ENCODE measurements at regions not wholly inside any gene's neighbourhood (a gene's known extent, or its start where the extent isn't known, plus 50 kb on each side); places are given as distances from the start of the nearest gene placed in this dataset.

GRCh38 chr1:104182251-104182650 is 432.6 kb downstream of the AMY1C start:
- TF ChIP-seq, protein P1, sequence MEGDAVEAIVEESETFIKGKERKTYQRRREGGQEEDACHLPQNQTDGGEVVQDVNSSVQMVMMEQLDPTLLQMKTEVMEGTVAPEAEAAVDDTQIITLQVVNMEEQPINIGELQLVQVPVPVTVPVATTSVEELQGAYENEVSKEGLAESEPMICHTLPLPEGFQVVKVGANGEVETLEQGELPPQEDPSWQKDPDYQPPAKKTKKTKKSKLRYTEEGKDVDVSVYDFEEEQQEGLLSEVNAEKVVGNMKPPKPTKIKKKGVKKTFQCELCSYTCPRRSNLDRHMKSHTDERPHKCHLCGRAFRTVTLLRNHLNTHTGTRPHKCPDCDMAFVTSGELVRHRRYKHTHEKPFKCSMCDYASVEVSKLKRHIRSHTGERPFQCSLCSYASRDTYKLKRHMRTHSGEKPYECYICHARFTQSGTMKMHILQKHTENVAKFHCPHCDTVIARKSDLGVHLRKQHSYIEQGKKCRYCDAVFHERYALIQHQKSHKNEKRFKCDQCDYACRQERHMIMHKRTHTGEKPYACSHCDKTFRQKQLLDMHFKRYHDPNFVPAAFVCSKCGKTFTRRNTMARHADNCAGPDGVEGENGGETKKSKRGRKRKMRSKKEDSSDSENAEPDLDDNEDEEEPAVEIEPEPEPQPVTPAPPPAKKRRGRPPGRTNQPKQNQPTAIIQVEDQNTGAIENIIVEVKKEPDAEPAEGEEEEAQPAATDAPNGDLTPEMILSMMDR (conservative IDR thresholded peaks at IDR 0.05): no peak
- TF ChIP-seq EZH2 (IDR thresholded peaks at IDR 0.05; ENCODE audit: low read depth): no peak

All from PC-9 (cell line).